ENCODE measurements at regions not wholly inside any gene's neighbourhood (a gene's known extent, or its start where the extent isn't known, plus 50 kb on each side); places are given as distances from the start of the nearest gene placed in this dataset.
A peak's percentile ranks its signal among the peaks of the same experiment; 100 is the strongest.
"Not testable (repeated sequence)": the region's sequence is repeated elsewhere in the genome, so short reads cannot be mapped to it uniquely, and the experiment has no call there.

DNA sequence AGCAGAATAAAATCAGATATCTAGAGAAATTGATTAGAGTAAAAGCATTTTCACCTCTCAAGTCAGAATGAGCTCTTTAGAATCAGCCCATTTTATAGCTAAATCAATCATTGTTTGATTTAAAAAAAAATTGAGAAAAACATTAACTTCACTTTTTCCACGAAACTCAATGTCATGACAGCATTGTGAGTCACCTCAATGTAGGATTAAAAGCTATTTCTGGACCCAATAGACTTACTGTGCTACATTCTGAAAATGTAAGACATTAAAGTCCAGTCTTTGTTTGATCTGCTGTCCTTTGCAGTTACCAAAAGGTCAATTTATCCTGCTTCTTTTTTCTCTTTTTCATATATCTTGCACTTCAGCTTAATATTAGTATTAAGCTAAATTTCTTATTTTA, 519.4 kb upstream of the ZNF337 start:
- DNase-seq, result no peak

GRCh38 chr20:26214991-26215390, 518.3 kb upstream of the ZNF337 start:
- DNase-seq, result no peak

DNA sequence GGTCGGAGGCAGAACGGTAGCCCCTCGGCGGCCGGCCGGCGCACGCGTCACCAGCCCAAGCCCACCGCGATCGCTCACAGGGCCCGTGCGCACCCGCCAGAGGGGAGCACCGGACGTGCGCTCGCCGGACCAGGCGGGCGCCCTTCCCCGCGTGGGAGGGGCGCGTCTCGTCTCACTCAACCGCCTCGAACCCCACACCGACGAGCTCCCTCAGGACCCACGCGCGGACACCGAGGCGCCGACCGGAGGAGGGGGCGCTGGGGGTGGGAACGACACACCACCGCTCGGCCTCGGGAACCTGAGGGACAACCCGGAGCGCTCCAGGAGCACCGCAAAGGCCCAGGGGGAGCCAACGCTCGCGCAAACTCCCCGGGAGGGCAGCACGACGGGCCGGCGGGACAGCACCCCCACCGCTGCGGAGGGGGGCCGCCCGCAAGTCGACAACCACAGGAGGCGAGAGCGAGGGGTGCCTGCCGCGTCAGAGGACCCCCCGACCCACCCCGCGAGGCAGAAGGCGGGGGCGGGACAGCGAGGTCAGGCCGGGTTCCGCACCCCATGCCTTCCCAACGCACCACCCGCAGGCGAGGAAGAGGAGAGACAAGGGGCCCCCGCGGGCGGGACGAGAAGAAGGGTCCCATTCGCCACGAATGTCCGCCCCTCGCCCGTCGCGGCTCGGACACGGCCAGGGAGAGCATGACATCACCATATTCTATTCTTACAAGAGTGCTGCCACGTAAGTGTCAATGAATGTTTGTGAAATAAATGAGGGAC, 512.7 kb upstream of the ZNF337 start:
- DNase-seq, result no peak

DNA sequence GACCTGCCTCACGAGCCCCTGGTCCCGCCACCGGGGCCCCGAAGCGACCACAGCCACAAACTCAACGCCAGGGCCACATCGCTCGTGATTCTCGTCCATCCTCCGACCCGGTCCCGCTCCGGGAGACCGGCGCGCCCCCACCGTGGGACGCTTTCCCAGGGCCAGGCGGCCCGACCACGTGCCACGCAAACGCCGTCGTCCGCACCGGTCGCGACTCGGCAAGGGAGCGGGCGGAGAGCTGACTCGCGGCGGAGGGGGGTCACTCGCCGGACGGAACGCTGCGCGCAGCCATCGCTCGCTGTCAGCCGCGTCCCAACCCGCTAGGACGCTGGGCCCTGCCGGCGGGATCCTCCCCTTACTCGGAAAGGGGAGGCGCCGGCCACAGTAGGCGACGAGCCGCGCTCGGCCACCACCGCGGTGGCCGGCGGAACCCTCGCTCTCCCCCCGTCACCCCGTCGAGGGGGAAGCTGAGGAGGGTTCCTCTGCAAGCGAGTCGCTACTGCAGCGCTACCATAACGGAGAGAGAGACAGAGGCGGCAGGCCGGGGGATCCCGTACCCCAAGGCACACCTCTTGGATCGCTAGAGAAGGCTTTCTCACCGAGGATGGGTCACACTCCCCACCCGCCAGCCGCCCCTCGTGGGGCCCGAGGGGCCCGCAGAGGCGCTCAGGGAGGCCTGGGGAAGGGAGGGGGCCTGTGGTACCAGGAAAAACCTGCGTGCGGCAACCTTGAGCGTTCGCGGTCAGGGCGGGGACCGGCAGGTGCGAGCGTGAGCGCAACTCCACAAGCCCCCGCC, 511.8 kb upstream of the ZNF337 start:
- DNase-seq, result no peak

- not testable (repeated sequence) for DNase-seq
Observed at GRCh38 chr20:26207967-26208295, 511.3 kb upstream of the ZNF337 start.

DNA sequence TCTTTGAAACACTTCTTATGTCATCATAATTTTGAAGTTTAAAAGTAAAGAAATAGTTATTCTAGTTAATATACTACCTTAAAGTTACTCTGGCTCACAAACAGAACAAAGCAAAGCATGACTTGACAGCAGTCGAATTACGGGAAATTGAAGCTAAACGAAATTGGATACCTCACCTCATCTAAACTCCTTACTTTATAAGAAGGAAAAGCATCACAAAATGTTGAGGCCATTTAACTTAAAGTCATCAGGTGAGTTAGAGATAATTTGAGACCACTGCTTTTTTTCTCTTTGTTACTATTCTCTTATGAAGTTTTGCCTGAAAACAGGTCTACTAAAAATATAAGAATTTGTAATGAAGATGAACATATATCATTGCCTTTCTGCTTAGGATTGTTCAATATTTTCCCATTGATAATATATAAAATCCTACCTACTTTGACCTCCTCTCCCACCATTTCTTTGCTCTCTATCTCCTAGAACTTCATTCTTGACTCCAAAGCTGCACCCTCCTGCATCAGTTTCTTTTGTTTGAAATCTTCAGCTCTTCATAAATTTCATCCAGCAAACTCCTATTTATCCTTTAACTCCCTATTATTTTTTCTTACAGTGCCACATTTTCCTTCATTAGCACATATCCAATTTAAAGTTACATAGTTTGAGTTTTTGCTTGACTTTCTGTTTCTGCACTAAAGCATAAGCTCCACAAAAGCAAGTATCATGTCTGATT, 510.7 kb upstream of the ZNF337 start:
- DNase-seq, result no peak

DNA sequence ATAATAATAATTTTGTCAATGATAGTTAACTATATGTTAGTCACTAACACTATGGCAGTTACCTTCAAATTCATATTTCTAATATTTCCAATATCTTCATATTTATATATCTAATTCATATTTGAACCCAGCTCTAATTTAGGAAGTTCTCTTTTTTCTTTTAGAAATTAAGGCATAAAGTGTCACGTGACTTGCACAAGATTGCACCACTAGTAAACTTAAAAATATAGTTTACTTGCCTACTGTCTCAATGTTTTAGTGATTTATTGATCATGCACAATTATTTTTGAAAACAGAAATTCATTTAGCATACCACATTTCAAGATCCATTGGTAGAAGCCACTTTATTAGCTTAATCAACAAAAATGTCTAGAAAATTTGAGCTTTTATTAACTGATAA, 508.7 kb upstream of the ZNF337 start:
- no peak for DNase-seq

DNA sequence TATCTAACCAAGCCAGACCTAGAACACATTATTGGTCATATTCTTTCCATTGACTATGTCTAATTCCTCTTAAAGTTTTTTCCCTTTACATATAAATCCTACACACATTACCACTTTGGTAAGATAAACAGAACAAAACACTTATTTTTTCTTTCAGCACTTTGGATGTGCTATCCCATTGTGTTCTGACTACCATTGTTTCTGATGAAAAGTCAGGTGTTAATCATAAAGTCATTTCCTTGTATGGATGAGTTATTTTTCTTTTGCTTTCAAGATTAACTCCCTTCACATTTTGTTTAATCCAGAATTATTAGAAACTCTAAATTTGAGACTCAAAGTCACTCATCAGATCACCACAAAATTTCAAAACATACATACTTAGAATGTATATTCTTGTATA, 504.4 kb upstream of the ZNF337 start:
- DNase-seq, result not testable (repeated sequence)

DNA sequence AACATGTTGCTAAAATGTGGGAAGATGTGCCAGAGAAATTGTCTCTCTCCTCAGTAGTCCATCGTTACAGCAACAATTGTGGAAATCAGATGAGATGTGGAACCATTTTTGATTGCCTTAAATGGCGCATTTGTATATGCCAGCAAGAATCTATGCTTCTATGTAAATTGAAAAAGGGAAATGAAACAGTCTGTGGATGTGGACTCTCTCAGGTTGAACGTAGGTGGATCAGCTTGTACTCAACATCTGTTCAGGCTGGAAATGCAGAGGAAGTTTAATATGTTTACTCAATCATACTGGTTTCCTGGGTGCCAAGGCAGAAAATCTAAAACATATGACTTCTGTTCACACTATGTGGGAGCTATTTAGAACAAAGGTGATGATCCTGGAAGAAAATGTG, 490.7 kb upstream of the ZNF337 start:
- not testable (repeated sequence) for DNase-seq

DNA sequence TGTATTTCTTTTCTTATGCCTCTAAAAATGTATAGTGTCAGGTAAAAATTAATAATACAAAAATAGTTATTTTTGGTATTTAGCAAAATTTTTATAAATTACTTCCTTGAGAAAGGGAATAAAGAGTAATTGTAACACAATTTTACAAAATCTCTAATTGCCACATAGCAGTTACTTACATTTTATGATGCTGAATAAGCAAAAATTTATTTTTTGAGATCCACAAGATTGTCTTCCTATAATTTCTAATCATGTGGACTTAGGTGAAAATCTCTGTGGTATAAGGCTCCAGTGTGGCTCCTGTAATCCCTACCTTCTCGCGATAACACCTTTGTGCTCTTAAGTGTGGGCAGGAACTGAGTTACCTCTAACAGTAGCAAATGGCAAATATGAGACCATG, 487.1 kb upstream of the ZNF337 start:
- DNase-seq, result not testable (repeated sequence)

GRCh38 chr20:26181364-26181763, 484.7 kb upstream of the ZNF337 start:
- DNase-seq, result not testable (repeated sequence)

- DNase-seq, result not testable (repeated sequence)
Observed at GRCh38 chr20:26171875-26172274, 475.2 kb upstream of the ZNF337 start.

DNA sequence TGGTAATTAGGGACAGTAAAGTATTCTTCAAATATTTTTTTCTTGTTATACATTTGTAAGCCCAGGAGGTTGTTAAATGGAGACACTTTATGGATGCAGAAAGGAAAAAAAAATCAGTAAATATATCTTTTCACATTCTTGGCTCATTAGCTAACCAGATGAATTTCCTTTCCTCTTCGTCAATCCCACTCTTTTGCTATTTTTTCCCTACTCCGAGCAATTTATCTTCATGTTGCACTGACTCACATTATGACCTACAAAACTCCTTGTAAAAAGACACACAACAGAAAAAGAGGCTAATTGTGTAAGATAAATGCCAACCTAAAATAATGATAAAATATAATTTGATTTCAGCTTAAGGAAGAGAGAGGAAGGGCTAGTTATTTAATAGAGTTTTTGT, 472.9 kb upstream of the ZNF337 start:
- no peak for DNase-seq

DNA sequence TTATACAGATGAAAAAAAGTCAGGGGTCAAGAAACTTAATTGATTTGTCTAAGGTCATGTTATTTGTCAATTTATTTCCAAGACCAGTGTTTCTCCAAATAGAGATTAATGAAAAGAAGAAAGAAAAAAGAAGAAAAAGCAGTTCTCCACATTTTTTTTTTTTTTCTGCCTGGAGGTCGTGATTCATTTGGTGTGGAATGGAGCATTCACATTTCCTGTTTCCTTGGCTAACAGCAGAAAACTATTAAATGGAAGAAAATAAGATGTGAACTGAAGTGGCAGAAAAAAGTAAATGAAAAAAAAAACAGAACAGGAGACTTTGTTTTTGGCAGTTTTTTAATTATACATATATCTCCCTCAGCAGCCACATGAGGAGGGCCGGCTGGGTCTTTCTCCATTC, 470.8 kb upstream of the ZNF337 start:
- DNase-seq, result no peak

DNA sequence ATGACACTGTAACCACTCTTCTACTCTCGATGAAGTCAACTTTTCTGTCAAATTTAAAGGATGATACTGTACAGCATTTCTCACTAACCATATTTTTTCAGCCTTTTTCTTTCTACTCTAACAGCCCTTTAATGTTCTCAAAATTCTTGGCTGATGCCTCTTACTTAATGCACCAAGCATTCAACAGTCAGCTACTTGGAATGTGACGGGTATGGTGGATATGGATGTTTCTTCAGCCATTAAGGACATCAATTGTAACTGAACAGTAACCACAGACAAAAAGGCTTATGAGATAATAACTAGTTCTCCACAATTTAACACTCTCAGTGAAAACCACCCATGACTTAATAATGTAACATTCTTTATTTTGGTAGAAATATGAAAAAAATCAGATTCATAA, 467.2 kb upstream of the ZNF337 start:
- peak; percentile 3 for DNase-seq

GRCh38 chr20:26163151-26163550, 466.5 kb upstream of the ZNF337 start:
- not testable (repeated sequence) for DNase-seq

DNA sequence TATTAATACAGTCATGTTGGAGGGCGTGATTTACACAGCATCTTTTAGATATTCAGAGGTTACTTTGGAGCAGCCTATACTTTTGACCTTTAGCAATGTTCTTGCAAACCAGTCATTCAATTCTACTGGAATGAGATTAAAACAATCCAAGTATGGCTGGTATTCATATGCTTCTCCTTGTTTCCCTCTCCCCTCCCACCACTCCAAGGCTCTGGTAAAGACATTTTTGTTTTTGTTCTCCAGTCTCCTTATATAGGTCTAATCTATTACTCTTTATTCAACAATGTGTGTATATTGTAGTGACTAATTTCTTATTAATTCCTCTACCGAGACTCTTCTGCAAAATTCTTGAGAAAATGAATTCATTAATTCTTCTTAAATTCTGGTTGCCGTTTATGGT, 465.1 kb upstream of the ZNF337 start:
- not testable (repeated sequence) for DNase-seq

DNA sequence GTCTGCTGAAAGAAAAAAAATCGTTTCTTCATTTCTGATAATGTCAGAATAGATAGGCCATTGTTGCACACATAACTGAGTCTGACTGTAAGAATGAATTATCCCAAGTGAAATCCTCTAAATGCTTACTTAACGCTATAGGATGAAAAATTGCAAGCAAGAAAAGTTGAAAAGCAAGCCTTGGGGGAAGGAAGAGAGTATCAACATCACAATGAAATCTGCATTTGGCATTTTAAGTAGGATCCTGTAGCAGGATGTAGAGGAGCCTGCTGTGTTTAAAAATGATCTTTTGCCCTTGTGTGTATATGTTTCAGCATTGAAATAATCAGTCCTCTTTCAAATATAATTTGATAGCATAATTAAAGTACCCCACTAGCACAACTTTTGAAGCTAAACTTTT, 464.3 kb upstream of the ZNF337 start:
- DNase-seq, result not testable (repeated sequence)

GRCh38 chr20:26154224-26154623, 457.6 kb upstream of the ZNF337 start:
- no peak for DNase-seq

- DNase-seq, result peak; percentile 6
Observed at GRCh38 chr20:26135325-26136110, 438.9 kb upstream of the ZNF337 start.

DNA sequence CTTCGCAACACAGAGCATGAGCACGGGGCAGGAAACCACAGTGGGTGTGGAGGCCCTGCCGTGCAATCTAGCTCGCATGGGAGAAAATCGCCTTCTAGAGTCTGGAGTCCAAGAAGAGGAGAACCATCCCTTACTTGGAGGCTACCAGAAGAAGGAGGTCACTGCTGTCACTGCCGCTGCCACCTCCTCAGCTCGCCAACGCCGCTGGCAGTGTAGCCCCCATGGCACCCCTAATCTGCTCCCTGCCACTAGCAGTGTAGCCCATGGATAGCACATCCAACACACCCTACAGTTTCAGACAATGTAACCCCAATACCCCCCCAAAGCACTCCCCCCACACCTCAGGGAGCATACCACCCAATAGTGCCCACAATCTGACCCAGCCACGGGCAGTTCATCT, 438.0 kb upstream of the ZNF337 start:
- DNase-seq, result no peak

DNA sequence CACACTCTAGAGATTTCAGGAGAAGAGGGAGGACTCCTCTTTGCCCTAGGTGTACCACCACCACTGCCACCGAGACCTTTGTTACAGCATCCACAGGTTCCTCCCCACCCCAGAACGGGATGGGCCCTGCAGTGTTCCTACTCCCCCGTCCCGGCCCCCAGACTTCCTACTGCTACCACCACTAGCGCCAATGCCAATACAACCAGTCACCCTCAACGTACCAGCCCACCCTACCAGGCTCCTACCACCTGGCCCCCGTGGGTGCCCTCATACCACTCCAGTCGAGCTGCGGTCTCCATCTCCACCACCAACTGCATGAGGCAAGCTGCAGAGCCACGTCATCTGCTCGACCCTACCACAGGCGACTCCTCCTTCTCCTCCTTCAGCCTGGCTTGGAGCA, 437.1 kb upstream of the ZNF337 start:
- not testable (repeated sequence) for DNase-seq

DNA sequence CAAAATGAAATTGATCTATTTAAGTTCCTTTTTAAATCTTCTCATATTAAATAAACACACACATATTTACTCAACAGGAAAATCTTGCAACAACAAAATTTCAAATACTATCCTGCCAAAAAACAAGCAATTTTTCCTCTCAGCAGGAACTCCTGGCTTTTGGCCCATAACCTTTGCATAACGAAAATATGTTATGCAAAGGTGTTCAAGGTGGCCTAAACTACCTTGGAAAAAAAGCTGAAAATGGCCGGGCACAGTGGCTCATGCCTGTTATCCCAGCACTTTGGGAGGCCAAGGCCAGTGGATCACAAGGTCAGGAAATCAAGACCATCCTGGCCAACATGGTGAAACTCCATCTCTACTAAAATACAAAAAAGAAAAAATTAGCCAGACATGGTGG, 424.3 kb upstream of the ZNF337 start:
- not testable (repeated sequence) for DNase-seq

Measured in T1000 (cell line).